ENCODE measurements at regions not wholly inside any gene's neighbourhood (a gene's known extent, or its start where the extent isn't known, plus 50 kb on each side); places are given as distances from the start of the nearest gene placed in this dataset.

- DNase-seq, result no peak
These were observed 203.4 kb upstream of the FOXF1 start for GRCh38 chr16:86306811-86307513.

DNA sequence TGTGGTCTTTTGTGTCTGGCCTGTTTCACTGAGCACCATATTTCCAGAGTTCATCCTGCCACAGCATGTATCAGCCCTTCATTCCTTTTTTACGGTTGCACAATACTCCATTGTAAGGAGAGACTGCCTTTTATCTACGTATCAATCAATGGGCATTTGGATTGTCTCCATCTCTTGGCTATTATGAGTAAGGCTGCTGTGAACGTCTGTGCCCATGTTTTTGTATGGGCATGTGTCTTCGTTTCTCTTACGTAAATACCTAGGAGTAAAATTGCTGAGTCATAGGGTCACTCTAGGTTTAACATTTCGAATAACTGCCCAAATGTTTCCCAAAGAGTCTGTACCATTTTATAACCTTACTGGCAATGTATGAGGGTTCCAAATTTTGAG is 202.8 kb upstream of the FOXF1 start:
- no peak for DNase-seq

DNA sequence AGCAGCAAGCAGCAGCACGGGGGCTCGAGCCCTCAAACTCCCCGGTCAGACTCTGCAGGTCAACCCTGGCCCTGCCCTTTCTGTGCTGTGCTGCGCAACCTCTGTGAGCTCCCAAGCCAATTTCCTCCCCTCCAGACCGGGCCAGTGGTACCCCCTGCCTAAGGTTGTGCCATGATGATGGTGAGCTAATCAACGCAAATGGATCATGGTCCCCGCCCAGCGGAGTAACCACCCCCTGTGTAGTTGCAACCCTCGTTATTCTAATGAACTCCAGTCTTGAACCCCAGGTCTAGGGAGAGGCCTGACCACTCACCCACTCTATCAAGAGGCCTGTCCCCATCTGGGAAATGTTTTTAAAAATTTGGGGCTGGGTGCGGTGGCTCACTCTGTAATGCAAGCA is 201.8 kb upstream of the FOXF1 start:
- DNase-seq, result no peak

DNA sequence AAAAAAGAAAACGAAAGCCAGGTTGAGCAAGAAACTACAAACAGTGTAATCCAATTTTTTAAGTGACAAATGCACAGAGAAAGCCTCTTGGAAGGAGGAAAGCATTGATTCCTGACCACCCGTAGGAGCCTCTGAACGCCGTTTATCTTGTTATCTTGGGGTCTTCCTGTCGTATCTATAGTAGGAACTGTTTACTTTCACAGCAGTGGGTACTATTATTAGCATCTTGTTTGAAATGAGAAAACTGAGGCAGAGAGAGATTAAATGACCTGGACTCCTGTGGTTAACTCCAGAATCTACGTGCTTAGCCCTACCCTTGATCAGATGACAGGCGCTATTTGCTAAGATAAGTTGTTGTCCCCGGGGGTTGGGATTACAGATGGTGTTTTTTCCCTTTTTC is 196.7 kb upstream of the FOXF1 start:
- DNase-seq, result no peak

DNA sequence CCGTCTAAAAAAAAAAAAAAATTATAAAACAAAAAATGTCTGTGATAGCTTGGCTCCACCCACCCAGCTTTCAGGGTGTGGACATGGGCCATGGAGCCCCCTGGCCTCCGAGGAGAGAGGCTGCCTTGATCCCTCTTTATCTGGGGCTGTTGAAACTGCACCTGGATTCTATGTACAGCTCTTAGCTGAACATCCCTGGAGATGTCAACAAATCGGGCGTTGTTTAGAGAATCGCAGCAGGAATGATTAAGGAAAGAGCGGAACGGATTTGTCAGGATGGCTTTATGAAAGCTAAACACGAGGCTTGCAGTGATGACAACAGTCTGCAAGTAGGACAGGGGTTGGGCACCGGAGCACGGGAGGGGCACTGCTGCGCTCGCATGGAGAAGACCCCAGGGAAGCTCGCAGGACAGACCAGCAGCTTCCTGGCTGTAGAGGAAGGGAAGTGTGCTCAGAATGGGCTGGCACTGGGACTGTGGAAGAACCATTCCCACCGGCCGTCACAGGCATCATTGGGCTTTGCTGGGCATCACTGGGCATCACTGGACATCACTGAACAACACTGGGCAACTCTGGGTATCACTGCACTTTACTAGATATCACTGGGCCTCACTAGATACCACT is 195.8 kb upstream of the FOXF1 start:
- no peak for DNase-seq

GRCh38 chr16:86316967-86317812 is 193.1 kb upstream of the FOXF1 start:
- no peak for DNase-seq

- no peak for DNase-seq
These were observed 192.3 kb upstream of the FOXF1 start for GRCh38 chr16:86317813-86318650.

DNA sequence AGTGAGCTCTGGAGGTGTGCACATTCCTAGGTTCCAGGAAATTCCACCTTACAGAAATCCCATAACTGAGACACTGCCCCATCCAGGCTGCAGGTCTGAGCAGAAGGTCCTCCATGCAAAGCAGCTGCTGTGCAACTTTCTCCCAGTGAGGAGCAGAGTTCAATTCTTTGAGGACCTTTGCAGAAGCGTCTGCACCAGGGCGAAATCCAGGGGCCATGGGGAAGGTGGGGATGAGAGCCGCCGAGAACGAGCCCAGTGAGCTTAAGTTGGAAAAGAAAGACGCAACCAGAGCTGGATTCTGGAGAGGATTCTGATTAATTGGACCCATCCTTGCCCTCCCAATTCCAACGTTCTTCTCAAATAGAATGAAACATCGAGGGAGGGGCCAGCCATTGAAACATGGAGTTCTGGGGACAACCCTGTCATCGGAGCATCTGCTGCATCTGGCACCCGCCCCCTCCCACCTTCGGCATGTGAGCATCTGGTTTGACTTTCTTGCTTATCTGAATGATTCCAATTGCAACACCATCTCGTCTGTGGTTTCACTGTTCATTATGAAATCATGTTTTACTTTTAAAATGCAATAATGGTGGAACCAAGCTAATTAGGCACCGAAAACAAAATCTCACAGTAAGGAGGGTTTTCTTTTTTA is 190.6 kb upstream of the FOXF1 start:
- no peak for DNase-seq

DNA sequence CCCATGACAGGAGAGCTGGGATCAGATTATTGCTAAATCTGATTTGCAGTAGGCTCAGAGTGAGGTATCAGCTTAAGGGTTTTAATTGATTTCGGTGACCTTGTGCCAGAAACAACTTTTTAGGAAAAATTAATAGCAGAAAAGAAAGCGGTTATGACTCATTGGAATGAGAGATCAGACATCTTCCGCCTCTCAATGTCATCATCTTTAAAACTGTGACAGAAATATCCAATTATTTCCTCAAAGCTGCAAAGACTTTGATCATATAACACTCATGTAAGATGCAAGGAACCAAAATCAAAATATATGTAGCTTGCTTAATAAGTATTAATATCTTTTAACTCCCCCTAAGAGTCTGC is 190.1 kb upstream of the FOXF1 start:
- DNase-seq, result no peak

DNA sequence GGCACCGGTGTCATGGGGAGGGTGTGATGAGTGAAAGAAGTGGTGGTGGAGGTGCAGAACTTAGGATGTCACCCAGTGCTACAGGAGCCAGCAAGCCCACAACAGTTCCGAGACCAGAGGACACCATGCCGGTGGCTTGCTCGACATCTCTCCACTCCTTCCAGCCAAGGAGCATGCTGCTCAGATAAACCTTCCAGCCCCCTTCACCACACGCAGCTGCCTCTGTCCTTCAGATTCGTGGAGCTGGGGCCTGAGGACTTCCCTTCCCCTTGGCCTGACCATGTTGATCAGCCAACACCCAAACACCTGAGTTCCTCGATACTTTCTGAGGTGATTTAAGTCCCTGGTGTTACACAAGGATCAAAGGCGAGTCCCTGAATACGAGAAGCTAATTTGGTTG is 188.8 kb upstream of the FOXF1 start:
- DNase-seq, result no peak

- DNase-seq, result no peak
These were observed 188.0 kb upstream of the FOXF1 start for GRCh38 chr16:86322283-86322682.

DNA sequence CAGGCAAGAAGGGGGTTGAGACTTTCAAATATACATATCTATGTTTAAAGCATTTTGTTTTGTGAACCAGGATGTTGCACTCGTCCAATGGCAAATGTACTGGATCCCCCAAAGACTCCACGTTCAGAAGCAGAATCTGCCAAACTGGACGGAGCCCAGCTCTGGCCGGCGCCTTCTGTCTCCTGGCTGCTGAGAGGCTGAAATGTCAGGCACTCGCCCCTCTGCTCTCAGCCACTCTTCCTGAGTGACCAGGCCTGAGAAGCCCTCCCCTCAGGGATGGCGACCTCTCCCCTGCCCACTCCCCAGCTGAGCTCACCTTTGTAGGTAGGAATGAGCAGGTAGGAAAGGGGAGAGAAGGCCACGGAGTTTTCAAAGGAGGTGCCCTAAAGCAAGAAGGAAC is 187.5 kb upstream of the FOXF1 start:
- no peak for DNase-seq

DNA sequence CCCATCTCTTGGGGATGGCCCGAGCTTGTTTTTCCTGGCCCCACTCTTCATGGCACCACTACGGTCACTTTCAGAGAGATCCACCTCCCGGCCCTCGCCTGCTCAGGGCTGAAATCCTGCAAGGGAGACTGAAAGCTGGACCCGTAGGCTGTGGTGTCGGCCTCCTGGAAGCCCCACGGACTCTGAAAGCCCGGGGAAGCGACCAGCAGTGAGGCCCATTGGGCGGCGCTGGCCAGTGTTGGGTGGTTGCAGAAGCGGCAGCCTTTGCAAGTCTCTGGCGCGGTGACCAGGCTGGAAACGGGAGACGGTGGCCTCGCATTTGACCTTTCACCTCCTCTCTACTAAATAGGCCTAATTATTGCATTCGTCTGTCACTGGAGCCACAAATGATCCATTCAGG is 186.0 kb upstream of the FOXF1 start:
- DNase-seq, result no peak

DNA sequence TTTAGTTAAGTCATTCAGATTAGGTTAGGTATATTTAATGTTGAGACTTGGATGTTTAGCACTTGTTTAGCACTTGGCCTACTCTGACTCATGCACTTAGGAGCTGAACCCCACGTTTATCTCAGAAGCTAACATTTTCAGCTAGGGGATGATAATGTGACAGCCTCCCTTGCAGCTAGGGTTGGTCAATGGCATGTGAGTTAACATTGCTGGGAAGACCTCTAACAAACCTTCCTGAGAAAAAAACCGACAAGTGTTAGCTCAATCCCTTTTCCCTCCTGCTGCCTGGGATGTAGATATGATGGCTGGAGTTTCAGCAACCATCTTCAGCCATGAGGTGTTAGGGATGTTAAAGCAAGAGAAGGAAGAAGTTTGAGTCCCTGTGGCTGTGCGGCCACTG is 185.0 kb upstream of the FOXF1 start:
- no peak for DNase-seq

- no peak for DNase-seq
These were observed 184.4 kb upstream of the FOXF1 start for GRCh38 chr16:86325895-86326294.

DNA sequence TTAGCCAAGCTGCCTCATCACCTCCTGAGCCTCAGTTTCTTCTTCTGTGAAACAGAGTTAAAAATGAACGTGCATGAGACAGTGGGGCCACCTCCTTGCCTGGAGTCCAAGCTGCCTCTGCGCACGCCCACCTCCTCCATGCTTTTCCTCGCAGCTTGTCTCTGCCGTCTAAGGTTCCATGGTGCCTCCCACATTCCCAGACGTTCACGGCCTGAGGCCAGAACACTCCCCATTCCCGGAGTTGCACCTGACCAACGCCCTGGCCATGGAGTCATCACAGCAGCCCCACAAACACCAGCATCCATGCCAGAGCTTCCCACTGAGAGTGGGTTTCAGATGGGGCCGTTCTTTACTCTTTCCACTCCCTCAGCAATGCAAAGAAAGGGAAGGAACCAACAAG is 183.0 kb upstream of the FOXF1 start:
- DNase-seq, result no peak

GRCh38 chr16:86330906-86331305 is 179.4 kb upstream of the FOXF1 start:
- DNase-seq, result no peak

GRCh38 chr16:86334079-86334635 is 176.2 kb upstream of the FOXF1 start:
- no peak for DNase-seq

DNA sequence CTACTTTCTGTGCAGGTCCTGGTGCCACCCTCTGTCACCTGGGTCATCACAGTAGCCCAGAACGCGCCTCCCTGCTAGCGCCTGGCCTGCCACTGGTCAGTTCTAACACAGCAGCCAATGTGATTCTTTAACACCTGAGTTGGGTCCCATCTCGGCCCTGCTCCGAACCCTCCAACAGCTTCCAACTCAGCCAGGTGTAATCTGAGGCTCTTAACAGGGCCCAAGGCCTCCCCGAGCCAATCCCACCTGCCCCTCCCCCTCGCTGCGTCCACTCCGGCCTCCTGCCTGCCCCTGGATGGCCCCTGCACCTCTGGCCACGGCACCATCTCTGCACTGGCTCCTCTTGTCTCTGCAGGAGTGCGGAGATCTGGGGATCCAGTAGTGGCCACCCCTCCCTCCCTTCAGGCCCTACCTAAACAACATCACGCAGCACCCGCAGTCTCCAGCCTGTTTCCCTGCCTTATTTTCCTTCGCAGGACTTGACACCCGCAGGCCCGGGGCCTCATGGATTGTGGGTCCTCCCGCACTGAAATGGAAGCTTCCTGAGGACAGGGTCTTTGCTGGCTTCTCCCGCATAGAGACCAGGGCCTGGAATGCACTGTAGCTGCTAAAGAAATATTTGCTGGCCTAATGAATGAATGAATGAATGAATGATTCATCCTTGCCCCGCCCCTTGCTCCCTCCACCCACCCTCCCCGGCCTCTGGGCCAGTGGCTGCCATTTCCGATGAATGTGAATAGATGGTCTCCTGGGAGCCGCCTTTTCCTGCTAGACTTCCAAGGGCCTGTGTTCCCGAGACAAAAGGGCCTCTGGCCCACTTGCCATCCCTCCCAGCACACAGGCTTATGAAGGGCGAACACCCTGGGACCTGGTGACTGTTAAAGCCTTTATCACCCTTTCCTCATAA is 174.8 kb upstream of the FOXF1 start:
- no peak for DNase-seq

DNA sequence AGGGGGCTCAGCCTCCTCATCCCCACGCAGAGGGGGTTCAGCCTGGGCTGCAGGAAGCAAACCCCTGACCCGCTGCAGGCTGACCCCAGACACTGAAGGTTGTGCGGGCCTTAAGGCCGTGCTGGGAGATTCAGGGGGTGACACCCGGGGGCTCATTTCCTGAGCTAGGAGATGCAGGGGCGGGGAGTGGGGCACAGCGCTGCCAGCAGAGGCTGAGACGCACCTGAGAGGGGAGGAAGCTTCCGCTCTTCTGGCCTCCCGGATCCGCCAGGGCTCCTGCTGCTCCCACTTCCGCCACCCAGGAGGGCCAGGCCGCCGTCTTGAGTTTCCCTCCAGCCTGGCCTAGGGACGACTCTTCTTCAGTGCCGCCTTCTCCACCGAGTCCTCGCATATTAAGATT is 173.2 kb upstream of the FOXF1 start:
- DNase-seq, result no peak
